ENCODE measurements at regions not wholly inside any gene's neighbourhood (a gene's known extent, or its start where the extent isn't known, plus 50 kb on each side); places are given as distances from the start of the nearest gene placed in this dataset.

DNA sequence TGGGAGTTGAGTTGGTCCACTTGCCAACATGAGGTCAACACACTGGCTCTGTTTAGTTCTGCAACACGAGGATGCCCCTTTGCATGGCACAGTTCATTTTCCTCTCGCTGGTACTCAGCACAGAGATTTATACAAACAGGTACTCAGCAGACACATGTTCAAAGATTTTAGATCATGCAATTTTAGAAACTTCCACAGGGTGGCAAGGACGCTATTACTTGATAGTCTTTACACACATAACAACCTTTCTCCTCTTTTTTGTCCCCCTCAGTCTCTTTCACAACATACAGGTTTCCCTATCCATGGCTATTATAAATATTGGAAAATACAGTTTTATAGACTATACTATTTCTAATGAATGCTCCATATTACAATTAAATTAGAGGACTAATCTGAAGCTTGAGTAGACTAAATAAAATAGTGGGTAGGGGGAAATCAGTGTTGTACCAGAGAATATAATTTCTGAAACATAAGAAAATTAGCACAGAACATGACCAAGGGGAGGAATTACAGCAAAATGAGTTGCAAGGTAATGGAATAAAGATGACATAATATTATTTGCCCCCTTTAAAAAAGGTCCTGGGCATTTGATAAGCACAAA lies 331.8 kb upstream of the BTBD3 start:
- Histone ChIP-seq H3K36me3 (ENCODE audit: low read depth) (no peaks in the 10 kb centered on the region), H3K9me3 (no peaks in the 10 kb centered on the region), H3K4me1 (ENCODE audit: low read depth) (no peaks in the 10 kb centered on the region), H3K4me3 (no peak overlapping the region)
- DNase-seq (no peak), ATAC-seq (no peak)
- intact Hi-C loops (cut with DNase I, micrococcal nuclease): no loop called here
- TF ChIP-seq, protein P1, sequence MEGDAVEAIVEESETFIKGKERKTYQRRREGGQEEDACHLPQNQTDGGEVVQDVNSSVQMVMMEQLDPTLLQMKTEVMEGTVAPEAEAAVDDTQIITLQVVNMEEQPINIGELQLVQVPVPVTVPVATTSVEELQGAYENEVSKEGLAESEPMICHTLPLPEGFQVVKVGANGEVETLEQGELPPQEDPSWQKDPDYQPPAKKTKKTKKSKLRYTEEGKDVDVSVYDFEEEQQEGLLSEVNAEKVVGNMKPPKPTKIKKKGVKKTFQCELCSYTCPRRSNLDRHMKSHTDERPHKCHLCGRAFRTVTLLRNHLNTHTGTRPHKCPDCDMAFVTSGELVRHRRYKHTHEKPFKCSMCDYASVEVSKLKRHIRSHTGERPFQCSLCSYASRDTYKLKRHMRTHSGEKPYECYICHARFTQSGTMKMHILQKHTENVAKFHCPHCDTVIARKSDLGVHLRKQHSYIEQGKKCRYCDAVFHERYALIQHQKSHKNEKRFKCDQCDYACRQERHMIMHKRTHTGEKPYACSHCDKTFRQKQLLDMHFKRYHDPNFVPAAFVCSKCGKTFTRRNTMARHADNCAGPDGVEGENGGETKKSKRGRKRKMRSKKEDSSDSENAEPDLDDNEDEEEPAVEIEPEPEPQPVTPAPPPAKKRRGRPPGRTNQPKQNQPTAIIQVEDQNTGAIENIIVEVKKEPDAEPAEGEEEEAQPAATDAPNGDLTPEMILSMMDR (IDR thresholded peaks at IDR 0.05): no peak

DNA sequence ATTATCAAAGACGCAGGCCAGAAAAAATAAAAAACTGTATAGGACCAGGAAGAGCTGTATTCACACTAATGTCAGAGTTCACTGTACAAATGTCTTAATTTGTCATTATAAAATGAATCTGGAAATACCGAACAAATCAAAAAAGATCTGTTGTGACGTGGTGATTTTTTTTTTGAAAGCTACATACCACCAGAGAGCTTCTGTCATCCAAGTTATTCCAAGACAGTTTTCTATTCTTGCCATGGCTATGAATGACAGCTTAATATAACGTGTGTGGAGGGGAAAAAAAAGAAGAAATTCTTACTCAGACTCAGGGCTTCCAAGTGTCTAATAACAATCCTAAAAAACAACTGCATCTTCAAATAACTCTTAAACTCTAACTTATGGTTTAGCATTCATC lies 328.8 kb upstream of the BTBD3 start:
- intact Hi-C loops (cut with DNase I, micrococcal nuclease): no loop called here
- Histone ChIP-seq H3K4me1 (ENCODE audit: low read depth) (no peaks in the 10 kb centered on the region), H3K4me3 (no peak overlapping the region), H3K36me3 (ENCODE audit: low read depth) (no peaks in the 10 kb centered on the region), H3K9me3 (peaks cover 4% of the 10 kb centered on the region)
- no peak for DNase-seq
- no peak for ATAC-seq
- TF ChIP-seq, protein P1 (IDR thresholded peaks at IDR 0.05): no peak

DNA sequence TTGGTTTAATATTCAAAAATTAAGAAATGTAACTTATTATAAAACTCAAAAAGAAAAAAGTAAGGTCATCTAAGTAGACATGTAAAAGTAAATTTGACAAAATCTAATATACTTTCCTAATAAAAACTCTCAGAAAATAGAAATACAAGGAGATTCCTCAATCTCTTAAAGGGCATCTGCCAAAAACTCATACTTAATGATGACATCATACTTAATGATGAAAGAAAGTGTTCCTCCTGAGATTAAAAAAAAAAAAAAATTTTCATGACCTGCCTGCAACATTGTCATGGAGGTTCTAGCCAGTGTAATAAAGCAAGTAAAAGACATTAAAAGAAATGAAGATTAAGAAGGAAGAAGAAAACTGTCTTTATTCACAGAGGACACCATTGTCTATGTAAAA lies 325.7 kb upstream of the BTBD3 start:
- Histone ChIP-seq H3K36me3 (ENCODE audit: low read depth) (no peaks in the 10 kb centered on the region), H3K4me3 (no peak overlapping the region), H3K9me3 (peaks cover 4% of the 10 kb centered on the region), H3K4me1 (ENCODE audit: low read depth) (no peaks in the 10 kb centered on the region)
- DNase-seq (no peak), ATAC-seq (no peak)
- intact Hi-C loops (cut with DNase I, micrococcal nuclease): no loop called here
- TF ChIP-seq, protein P1 (IDR thresholded peaks at IDR 0.05): no peak

DNA sequence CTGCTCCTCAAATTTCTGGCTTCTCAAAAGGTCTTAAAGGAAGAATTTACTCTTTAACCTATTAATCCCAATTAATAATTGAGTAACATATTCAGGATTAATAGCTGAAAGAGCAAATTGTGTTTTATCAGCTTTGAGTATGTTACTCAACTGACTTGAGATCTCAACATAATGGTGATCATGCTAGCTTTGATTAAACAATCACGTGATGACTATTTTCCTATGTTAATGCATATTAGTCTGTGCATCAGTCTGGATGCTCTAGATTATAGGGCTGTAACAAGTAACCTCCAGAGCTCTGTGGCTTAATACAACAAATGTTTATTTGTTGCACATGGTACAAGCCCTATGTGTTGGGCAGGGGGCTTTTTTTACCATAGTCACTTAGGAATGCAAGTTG lies 313.4 kb upstream of the BTBD3 start:
- H3K9me3 ChIP-seq: no peaks in the 10 kb centered on the region
- TF ChIP-seq, protein P1 (IDR thresholded peaks at IDR 0.05): no peak
- no peaks in the 10 kb centered on the region for H3K4me1 ChIP-seq (ENCODE audit: low read depth)
- intact Hi-C loops (cut with DNase I, micrococcal nuclease): no loop called here
- ATAC-seq (no peak), DNase-seq (no peak)
- no peak overlapping the region for H3K4me3 ChIP-seq
- H3K36me3 ChIP-seq (ENCODE audit: low read depth): no peaks in the 10 kb centered on the region

DNA sequence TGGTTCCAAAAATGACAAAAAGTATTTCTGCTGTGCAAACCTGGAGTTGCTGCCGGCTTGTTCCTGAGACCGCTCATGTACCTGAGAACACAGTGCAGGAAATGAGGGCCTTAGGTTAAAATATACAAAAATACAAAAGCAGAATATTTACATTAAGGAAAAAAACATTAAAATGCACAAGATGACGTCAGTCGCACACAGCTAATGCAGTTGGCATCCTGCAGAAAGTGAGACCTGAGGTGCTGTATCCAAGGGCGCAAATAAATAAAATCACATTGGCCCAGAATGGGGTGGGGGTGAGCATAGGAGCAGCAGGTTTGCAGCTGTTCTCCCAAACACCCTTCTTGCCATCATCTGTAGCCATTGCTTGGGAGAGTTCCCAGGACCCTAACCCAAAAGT lies 310.6 kb upstream of the BTBD3 start:
- Histone ChIP-seq H3K4me1 (ENCODE audit: low read depth) (no peaks in the 10 kb centered on the region), H3K9me3 (no peaks in the 10 kb centered on the region), H3K36me3 (ENCODE audit: low read depth) (no peaks in the 10 kb centered on the region), H3K4me3 (no peak overlapping the region)
- no peak for DNase-seq
- intact Hi-C loops (cut with DNase I, micrococcal nuclease): no loop called here
- TF ChIP-seq, protein P1 (IDR thresholded peaks at IDR 0.05): no peak
- no peak for ATAC-seq

DNA sequence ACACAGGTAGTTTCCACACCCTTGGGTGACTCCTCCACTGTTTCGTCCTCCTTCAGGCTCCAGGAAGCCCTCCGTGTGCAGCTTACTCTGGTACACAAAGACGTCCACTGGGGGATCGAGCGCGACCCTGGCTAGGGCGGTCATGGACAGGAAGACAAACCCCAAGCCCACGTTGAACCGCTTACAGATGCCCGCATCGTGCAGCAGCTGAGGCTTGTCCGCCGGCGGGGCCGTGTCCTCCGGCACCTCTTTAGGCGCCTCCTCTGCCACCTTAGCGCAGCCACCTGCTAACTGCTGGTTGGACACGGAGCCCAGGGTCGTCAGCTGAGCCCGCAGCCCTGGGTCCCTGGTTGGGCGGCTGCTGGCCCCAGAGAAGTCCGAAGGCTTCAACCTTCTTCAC lies 309.0 kb upstream of the BTBD3 start:
- TF ChIP-seq, protein P1 (IDR thresholded peaks at IDR 0.05): no peak
- no peaks in the 10 kb centered on the region for H3K4me1 ChIP-seq (ENCODE audit: low read depth)
- DNase-seq (no peak), ATAC-seq (no peak)
- H3K9me3 ChIP-seq: no peaks in the 10 kb centered on the region
- H3K36me3 ChIP-seq (ENCODE audit: low read depth): no peaks in the 10 kb centered on the region
- intact Hi-C loops (cut with DNase I, micrococcal nuclease): no loop called here
- no peak overlapping the region for H3K4me3 ChIP-seq

All from mucosa of descending colon (tissue), 3 donors.